NCI-H2029 treated with DMSO at 0.1 percent for 48 hours (cell line): ENCODE measurements at regions not wholly inside any gene's neighbourhood (a gene's known extent, or its start where the extent isn't known, plus 50 kb on each side); places are given as distances from the start of the nearest gene placed in this dataset.
"Not testable (repeated sequence)": the region's sequence is repeated elsewhere in the genome, so short reads cannot be mapped to it uniquely, and the experiment has no call there.

ENCODE experiments used
- DNase-seq: peaks from one replicate; lab custom pipeline; 2025; lab: John Stamatoyannopoulos, UW

DNA sequence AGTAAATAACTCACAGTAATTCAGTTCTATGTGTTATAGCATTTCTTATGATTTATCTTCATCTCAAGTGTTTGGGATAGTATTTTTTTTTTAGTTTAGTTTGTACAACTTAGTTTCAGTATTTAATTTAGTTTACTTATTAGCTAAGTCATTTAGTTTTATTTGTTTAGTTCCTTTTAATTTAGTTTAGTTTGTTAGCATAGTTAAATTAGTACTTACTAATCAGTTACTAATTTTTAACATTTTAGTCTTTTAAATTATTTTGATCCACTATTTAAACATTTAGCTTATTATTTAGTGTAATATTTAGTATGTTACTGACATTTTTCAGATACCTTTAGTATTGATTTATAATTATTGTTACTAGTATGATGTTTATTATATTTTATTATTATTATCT, 85.2 kb upstream of the SIPA1L2 start:
- DNase-seq = no peak

DNA sequence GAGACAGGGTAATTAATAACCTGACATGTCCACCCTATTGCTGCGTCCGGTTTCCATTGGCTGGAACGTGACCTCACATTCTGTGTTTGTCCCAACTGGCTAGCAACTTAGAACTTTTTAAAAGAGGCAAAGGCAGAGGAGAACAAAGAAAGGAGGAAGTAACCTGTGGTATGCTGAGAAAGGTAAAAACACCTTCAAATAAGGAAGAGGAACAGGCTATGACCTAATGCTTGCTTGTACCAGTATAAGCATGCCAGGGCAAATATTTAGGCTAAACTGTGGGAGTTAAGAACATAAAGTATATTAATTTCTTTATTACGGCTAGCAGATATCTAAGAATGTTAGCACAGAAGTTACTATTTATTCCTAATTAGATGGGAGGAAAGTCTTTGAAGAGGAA, 87.3 kb upstream of the MAP10 start:
- not testable (repeated sequence) for DNase-seq

DNA sequence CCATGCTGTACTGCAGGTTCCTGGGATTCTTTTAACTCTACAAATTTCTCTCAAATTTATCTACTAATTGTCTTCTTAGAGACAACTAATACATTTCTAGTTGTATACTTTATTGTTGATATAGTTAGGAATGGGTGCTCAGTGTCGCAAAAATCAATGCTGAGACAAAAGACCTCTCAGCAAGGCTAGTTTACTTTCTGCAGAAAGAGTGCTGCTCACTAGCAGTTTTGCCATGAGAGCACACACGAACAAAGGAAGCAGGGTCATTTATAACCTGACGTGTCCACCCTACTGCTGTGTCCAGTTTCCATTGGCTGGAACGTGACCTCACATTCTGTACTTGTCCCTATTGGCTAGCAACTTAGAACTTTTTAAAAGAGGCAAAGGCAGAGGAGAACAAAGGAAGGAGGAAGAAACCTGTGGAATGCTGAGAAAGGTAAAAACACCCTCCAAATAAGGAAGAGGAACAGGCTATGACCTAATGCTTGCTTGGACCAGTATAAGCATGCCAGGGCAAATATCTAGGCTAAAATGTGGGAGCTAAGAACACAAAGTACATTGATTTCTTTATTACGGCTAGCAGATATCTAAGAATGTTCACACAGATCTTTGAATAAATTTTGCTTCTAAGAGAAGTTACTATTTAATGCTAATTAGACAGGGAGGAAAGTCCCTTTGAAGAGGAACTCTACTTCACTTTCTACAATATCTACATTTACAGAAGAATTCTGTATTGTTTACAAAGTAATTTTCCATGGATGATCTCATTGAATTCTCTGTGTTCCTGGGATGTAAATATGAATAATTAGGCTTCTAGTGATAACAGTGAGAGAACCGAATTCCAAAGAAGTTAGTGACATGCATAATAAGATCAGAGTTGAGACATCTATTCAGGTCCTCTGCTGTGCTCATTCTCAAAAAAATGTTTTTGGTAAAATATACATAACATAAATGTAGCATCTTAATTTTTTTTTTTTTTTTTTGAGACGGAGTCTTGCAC, 86.0 kb upstream of the MAP10 start:
- DNase-seq = no peak

DNA sequence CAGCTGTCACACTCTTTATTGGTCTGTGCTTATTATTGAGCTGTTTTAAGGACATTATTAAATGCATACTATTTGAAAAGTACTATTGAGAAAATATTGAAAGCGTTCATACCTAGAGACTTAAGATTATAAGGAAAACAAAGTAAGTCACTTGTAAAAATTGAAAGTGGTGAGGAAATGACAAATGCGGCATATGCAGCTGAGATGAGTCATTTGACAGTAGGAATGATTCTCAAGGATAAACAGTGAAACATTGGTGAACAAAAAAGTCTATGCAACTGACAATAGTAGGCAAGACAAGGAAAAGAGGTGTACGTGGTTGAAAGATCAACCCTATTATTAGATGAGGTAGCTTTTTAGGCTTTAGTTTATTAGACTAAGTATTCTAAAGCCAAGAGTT, 82.6 kb upstream of the MAP10 start:
- no peak for DNase-seq

DNA sequence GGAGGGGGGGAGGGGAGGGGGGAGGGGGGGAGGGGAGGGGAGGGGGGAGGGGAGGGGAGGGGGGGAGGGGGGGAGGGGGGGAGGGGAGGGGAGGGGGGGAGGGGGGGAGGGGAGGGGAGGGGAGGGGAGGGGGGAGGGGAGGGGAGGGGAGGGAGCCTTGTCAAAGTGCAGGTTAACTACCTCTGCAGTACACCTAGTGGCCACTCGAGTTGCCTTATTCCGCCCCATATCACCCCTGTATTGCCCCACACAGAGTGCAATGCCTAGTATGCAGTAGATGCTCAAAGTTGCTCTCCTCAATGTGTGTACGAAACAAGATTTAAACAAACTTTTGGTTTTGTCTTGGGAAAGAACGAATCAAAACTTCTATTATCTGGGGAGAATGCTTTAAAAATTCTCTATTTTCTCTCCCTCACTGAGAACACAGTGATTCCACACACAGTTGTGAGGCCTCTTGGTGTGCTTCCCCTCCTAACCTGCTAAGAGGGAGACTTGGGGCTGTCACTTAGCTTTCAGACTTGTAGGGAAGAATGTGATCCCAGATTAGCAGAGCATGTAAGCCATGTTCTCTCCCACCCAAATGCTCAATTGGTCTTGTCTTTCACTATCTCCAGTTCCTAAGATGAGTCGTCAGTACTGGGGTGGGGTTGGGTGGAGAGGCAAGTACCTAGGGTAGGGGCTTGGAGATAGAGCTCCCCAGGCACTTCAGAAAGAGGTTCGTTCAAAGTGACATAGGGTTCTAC, 79.7 kb upstream of the MAP10 start:
- DNase-seq = no peak

DNA sequence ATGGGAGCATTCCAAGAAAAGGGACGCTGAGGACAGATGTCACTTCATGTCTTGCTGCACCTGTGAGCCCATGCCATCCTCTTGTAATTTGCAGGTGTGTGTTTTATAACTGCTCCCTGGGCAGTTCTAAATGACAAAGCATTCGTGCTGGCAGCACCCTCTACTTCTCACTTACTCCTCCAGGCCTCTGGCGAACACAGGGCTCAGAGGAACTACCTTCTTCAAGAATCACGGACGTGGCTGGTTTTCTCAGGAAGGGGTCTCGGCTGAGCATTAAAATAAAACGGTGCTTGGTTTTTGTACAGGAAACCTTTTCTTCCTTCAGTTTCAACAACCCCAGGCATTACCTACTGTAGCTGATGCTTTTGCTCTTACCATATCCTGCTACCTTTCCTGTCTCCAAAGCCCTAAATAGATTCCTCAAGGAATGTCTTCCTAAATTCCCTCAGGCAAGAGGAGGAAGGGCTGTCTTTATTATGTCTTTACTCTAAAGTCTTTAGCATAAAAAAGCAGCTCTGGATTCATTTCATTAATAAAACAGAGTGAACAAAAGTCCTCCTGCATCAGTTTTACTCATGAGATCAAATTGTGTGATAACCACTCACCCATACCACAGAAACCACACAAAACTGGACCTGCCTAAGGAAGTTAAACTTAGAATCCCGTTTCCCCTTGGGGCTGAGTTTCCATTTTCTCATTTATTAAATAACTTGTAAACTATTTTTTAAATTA, 79.0 kb upstream of the MAP10 start:
- DNase-seq = no peak

DNA sequence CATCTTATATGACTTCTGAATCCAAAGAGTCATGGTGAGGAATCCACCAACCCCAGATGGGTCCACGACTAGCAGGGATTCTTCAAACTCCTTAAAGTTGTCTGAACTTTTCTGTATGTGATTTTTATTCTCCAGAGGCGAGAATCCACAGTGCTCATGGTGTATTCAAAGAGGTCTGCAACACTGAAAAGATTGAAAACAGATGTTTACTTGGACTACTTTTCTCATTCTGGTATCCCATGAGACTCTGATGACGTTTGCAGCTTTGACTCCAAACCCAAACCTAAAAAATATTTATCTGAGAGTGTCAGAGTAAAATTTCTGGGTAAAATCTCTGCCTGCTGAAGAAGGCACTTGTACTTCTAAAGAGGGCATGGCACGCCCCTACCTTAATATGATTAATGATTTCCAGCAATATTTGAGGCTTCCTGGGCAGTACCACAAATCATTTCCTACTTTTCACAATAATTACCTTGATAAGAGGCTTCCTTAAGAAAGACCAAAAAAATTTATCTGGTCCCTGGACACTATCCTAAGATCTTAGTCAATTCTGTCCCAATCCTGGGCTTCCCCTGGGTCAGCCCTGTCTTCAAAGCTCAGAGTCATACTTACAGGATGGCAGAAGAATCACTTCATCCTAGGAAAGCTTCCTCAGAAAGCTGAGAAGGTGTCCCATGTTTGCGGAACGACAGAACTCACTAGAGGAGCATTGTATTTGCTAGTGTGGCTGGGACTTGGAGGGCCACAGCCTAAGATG, 76.5 kb upstream of the MAP10 start:
- no peak for DNase-seq

DNA sequence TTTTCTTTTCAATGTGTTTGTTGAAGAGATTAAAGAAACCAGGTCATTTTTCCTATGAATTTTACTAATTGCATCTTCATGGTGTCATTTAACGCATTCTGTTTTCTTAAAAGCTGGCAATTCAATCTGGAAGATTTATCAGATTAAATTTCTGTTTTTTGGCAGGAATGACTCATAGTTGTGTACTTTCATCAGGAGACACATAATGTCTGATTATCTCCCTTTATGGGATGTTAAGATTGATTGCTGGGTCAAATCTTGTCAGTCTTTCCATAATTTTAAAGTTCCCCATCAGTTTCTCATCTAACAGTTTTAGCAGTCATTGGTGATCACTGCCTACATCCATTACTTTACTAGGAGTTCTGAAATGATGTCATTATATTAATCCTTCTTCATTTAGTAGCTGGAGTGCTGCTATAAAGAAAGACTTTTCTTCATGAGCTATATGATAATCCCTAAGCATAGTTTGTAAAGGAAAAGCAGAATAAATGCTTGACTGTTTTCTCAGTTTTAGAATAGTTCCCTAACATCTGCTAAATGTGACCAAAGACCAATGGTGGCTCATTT, 72.8 kb upstream of the MAP10 start:
- DNase-seq = no peak

DNA sequence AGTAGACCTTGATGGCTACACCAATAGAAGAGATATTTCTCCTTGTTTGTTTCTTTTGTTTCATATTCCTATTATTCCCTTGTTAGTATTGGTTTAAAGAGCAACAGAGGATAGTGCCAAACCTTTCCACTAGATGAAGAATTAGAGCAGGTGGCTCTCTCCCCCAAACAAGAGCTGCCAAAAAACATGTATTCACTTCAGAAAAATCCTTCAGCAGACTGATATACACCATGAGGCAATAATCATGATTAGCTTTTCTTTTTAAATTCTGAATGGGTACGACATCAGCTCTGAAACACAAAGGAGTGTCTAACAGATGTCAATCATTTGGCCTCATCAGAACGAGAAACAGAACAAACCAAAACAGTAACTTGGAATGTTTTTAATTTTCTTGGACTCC, 67.3 kb upstream of the MAP10 start:
- no peak for DNase-seq

DNA sequence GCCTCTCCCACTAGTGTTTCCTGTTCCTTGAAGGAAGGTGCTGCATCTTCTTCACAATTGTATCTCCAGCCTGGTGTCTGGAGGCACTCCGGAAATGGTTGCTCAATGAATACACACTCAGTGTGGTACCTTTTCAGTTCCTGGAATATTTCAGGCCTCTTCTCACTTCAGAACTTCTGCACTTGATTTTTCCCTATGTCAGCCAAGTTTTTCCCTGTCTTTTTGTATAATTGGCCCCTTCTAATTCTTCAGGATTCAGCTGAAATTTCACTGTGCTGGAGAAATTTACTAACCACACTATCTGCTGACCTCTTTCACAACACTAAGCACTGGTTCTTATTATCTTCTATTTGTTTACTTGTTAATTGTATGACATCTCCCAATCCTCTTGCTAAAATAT, 61.2 kb upstream of the MAP10 start:
- DNase-seq = no peak

DNA sequence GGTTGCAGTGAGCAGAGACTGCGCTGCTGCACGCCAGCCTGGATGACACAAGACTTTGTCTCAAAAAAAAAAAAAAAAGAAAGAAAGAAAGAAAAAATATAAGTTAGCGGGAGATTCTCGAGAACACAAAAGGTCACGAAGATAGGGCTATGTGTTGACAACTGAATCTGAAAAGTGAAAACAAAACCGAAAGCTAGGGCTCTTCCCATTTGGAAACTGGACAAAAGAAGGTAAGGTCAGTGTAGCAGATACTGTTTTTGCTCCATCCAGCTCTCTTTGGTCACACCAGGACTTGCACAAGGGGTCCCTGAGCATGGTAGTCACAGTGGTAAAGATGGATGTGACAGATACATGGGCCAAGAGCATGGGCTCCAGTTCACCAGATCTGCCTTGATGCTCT, 60.4 kb upstream of the MAP10 start:
- no peak for DNase-seq

DNA sequence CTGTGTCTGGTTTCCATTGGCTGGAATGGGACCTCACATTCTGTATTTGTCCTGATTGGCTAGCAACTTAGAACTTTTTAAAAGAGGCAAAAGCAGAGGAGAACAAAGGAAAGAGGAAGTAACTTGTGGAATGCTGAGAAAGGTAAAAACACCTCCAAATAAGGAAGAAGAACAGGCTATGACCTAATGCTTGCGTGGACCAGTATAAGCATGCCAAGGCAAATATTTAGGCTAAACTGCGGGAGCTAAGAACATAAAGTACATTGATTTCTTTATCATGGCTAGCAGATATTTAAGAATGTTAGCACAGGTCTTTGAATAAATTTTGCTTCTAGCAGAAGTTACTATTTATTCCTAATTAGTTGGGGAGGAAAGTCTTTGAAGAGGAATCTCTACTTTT, 59.5 kb upstream of the MAP10 start:
- DNase-seq = not testable (repeated sequence)

DNA sequence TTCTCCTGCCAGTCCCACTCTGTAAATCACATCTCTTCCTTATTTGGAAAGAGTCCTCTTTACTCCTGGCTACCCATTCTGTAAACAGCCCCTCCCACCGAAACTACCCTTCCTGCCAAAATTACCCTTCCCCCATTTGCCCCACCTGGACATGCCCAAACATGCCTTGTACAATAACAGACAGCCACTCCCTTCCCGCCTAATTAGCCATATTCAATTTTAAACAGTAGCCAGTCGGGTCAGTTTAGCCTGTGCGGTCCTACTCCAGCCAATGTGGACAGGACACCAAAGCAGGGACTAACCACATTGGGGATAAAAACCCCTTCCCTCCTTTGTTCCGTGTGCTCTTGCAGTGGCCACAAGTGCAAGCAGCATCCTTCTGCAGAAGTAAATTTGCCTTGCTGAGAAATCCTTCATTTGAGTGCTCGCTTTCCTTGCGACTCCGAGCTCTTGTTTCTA, 56.3 kb upstream of the MAP10 start:
- DNase-seq = no peak

DNA sequence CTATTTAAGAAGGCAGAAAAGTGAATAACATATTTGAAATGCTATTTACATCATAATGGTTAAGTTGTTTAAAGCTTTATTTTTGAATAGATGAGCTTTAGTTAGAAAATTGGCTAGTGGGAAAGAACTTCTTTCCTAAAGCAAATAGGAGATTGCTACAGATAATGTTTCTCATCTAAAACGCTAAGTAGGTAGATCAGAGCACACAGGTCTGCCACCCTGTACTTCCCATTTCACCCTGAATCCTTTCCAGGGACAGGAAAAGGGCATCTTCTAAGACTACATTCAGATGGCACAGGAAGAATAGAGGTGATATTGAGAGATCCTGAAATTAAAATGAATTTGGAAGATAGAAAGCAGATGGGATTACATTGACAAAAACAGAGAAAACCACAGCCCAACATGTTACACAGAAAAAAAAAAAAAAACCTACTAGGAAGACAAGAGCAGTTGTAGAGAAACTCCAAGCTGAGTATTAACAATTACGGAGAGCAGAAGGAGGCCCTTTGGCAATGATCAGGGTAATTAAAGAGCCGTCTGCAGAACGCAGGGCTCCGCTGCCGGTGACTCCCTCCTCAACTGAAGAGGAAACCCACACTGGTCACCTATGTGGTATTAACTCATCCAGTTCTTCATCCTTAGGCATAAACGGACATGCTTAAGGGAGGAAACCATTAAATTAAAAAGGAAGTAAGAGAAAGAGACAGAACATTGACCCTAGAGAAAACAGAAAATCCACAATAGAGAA, 53.6 kb upstream of the MAP10 start:
- DNase-seq = no peak

DNA sequence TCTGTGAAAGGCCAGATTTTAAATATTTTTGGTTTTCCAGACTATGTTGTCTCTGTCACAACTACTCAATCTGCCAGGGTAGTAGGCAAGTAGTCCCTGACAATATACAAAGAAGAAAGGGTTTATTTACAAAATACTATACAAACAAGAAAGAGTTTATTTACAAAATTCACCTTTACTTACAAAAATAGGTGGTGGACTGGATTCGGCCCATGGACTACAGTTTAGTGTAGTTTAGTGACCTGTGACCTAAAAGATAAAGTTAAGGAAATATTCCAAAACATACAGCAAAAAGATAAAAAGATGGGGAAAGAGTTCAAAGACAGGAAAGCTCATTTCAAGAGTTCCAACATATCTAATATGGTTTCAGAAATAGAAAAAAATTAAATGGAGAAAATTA, 52.9 kb upstream of the MAP10 start:
- DNase-seq = no peak

DNA sequence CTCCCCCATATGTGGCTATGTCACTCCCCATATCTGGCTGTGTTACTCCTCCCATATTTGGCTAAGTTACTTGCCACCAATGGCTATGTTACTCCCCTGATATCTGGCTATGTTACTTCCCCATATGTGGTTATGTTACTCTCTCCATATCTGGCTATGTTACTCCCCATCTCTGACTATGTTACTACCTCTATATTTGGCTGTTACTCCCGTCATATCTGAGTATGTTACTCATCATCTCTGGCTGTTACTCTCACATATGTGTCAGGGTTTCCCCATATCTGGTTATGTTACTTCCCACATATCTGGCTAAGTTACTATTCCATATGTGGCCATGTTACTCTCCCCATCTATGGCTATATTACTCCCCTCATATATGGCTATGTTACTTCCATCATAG, 50.3 kb upstream of the MAP10 start:
- DNase-seq = no peak
